B cell (primary cell): ENCODE measurements at regions not wholly inside any gene's neighbourhood (a gene's known extent, or its start where the extent isn't known, plus 50 kb on each side); places are given as distances from the start of the nearest gene placed in this dataset.

Source experiments
- ATAC-seq: fragments of 200-7000 bp; cut with Tn5 transposase; one replicate; pipeline ENCODE4 v1.10.0; 2021; ENCODE audit warnings: low read depth, mild to moderate bottlenecking, moderate number of reproducible peaks, moderate library complexity
- CTCF ChIA-PET: fragments of 350-600 bp; sonication (Branson Sonifier 250); formaldehyde crosslinking; loops from one replicate; lab custom pipeline; 2021; ENCODE audit warnings: antibody characterized with exemption, inconsistent platforms; lab: Charles Lee
- POLR2A ChIA-PET: fragments of 350-600 bp; sonication (Branson Sonifier 250); formaldehyde crosslinking; loops from one replicate; lab custom pipeline; 2021; ENCODE audit warnings: antibody characterized with exemption; lab: Charles Lee
- DNase-seq: peaks from one replicate; pipeline ENCODE4 v3.0.0; 2013
- H2AFZ ChIP-seq: 2 replicates; pipeline ENCODE4 v1.6.1; 2012; ENCODE audit warnings: mild to moderate bottlenecking, low read depth, low read length; ENCODE audit not compliant: insufficient read depth, poor library complexity, severe bottlenecking
- H3K27ac ChIP-seq, 2 donors: 1 replicate in 1 of 2; 2 replicates in 1 of 2; pipeline ENCODE4 v1.5.1; 2012 to 2013; ENCODE audit warnings: low read length in 2 of 2, mild to moderate bottlenecking in 2 of 2, moderate library complexity in 1 of 2
- H3K27me3 ChIP-seq, 4 experiments: fragments of 200-600 bp in 1 of 4; sonication (generic) in 1 of 4; replicated peaks in 1 of 4; 1 replicate in 2 of 4; 2 replicates in 2 of 4; pipeline versions ENCODE4 v1.6.1 to v1.7.0; 2013 to 2016; ENCODE audit warnings: low read length in 3 of 4, mild to moderate bottlenecking in 2 of 4, mixed read lengths in 1 of 4, moderate library complexity in 1 of 4; ENCODE audit not compliant: insufficient read depth in 4 of 4, control insufficient read depth in 3 of 4; ENCODE audit errors: control extremely low read depth in 1 of 4
- H3K36me3 ChIP-seq, 2 experiments: replicated peaks in 1 of 2; 1 replicate in 1 of 2; 2 replicates in 1 of 2; pipeline versions ENCODE4 v1.6.1 to v1.7.1; 2013; ENCODE audit warnings: low read length in 1 of 2; ENCODE audit not compliant: insufficient read depth in 2 of 2, control insufficient read depth in 1 of 2; ENCODE audit errors: control extremely low read depth in 1 of 2, extremely low read depth in 1 of 2
- H3K4me1 ChIP-seq, 2 donors: fragments of 200-600 bp in 1 of 2; sonication (generic) in 1 of 2; 1 replicate in 1 of 2; 2 replicates in 1 of 2; pipeline versions ENCODE4 v1.5.1 to v1.6.1; 2013 to 2017; ENCODE audit warnings: low read length in 2 of 2; ENCODE audit not compliant: control insufficient read depth in 2 of 2, insufficient read depth in 2 of 2
- H3K4me2 ChIP-seq: replicated peaks from 2 replicates; pipeline ENCODE3; 2012; ENCODE audit warnings: mild to moderate bottlenecking, low read depth, low read length; ENCODE audit not compliant: poor library complexity, severe bottlenecking
- H3K4me3 ChIP-seq, 5 experiments: fragments of 200-600 bp in 1 of 5; sonication (generic) in 1 of 5; 1 replicate in 3 of 5; 2 replicates in 2 of 5; pipeline versions ENCODE4 v1.5.1 to v1.7.0; 2011 to 2016; ENCODE audit warnings: low read length in 4 of 5, mild to moderate bottlenecking in 4 of 5, low read depth in 2 of 5, control low read depth in 1 of 5, moderate library complexity in 1 of 5; ENCODE audit not compliant: insufficient read depth in 1 of 5; ENCODE audit errors: control extremely low read depth in 1 of 5, extremely low read depth in 1 of 5
- H3K79me2 ChIP-seq: fragments of 200-600 bp; sonication (generic); one replicate; pipeline ENCODE4 v1.6.0; 2016; ENCODE audit warnings: low read length; ENCODE audit not compliant: control insufficient read depth, insufficient read depth
- H3K9ac ChIP-seq: fragments of 200-600 bp; sonication (generic); 2 replicates; pipeline ENCODE4 v1.6.1; 2017; ENCODE audit warnings: mild to moderate bottlenecking, low read length, moderate library complexity
- H3K9me3 ChIP-seq, 3 donors: one replicate each; pipeline versions ENCODE4 v1.6.1 to v1.7.1; 2013; ENCODE audit warnings: low read length in 2 of 3; ENCODE audit not compliant: control insufficient read depth in 2 of 3, insufficient read depth in 1 of 3; ENCODE audit errors: control extremely low read depth in 1 of 3
- H4K20me1 ChIP-seq: 2 replicates; pipeline ENCODE4 v1.6.0; 2012; ENCODE audit warnings: mild to moderate bottlenecking, low read length; ENCODE audit not compliant: insufficient read depth, control insufficient read depth, poor library complexity, severe bottlenecking
- H3K27ac Mint-ChIP-seq: one replicate; pipeline ENCODE4 v1.8.0; 2021; ENCODE audit warnings: mixed read lengths
- H3K27me3 Mint-ChIP-seq: one replicate; pipeline ENCODE4 v1.8.0; 2021; ENCODE audit warnings: mixed read lengths
- H3K4me1 Mint-ChIP-seq: one replicate; pipeline ENCODE4 v1.8.0; 2021; ENCODE audit warnings: mixed read lengths
- H3K4me3 Mint-ChIP-seq: one replicate; pipeline ENCODE4 v1.8.0; 2021; ENCODE audit warnings: mixed read lengths
- H3K9me3 Mint-ChIP-seq: one replicate; pipeline ENCODE4 v1.8.0; 2022; ENCODE audit warnings: mixed read lengths; ENCODE audit not compliant: insufficient read depth
- CTCF ChIP-seq: fragments of 200-600 bp; IDR thresholded peaks from one replicate; pipeline ENCODE4 v1.8.0; 2022; ENCODE audit warnings: antibody characterized with exemption, mild to moderate bottlenecking
- EZH2 ChIP-seq: IDR thresholded peaks from 2 replicates; pipeline ENCODE4 v1.6.1; 2012; ENCODE audit warnings: borderline replicate concordance, low read depth, mild to moderate bottlenecking, moderate library complexity, low read length; ENCODE audit not compliant: insufficient read depth, poor library complexity, severe bottlenecking
- WGBS: methylation state at CpG from one replicate; pipeline ENCODE4 v1.1.5; 2013; ENCODE audit warnings: missing lambda C conversion rate; ENCODE audit not compliant: insufficient coverage; 5-methylcytosine and 5-hydroxymethylcytosine counted together
- intact Hi-C: fragments of 100-400 bp; cut with micrococcal nuclease; formaldehyde crosslinking; loops from one replicate; pipeline ENCODE4 v1.10.0; 2022

- Mint-ChIP-seq H3K4me3 (no peak overlapping the region), H3K27me3 (no peaks in the 10 kb centered on the region), H3K9me3 (no peaks in the 10 kb centered on the region), H3K4me1 (peaks cover 3% of the 10 kb centered on the region), H3K27ac (no peak overlapping the region)
- no peak overlapping the region for H3K9ac ChIP-seq
- H2AFZ ChIP-seq: no peak overlapping the region
- no peak for DNase-seq
- TF ChIP-seq EZH2 (no peak), CTCF (no peak)
- H4K20me1 ChIP-seq: no peaks in the 10 kb centered on the region
- WGBS: no CpG with 5 or more reads among the region's 3 CpGs
- no peaks in the 10 kb centered on the region for H3K27me3 ChIP-seq
- intact Hi-C loops: no loop called here
- ChIA-PET POLR2A (no interaction called here), CTCF (no interaction called here)
- H3K4me3 ChIP-seq: no peak overlapping the region
- no peak overlapping the region for H3K27ac ChIP-seq
- H3K4me2 ChIP-seq: no peak overlapping the region
- ATAC-seq: no peak
- H3K9me3 ChIP-seq: no peaks in the 10 kb centered on the region
- no peaks in the 10 kb centered on the region for H3K79me2 ChIP-seq
- H3K4me1 ChIP-seq: no peaks in the 10 kb centered on the region
- no peaks in the 10 kb centered on the region for H3K36me3 ChIP-seq
Observed at GRCh38 chr1:232468249-232468648, 161.7 kb downstream of the SIPA1L2 start.

GRCh38 chr1:232467073-232467760 lies 162.7 kb downstream of the SIPA1L2 start:
- no peaks in the 10 kb centered on the region for H4K20me1 ChIP-seq
- H3K36me3 ChIP-seq: no peaks in the 10 kb centered on the region
- no peak overlapping the region for H3K4me3 Mint-ChIP-seq
- DNase-seq (no peak), ATAC-seq (no peak)
- no peak overlapping the region for H2AFZ ChIP-seq
- intact Hi-C loops: no loop called here
- no peaks in the 10 kb centered on the region for H3K27me3 Mint-ChIP-seq
- no peak overlapping the region for H3K27ac Mint-ChIP-seq
- H3K9me3 Mint-ChIP-seq: no peaks in the 10 kb centered on the region
- no peaks in the 10 kb centered on the region for H3K79me2 ChIP-seq
- H3K4me1 ChIP-seq: no peaks in the 10 kb centered on the region
- no peaks in the 10 kb centered on the region for H3K9me3 ChIP-seq
- CTCF ChIA-PET: no interaction called here
- TF ChIP-seq EZH2 (no peak), CTCF (no peak)
- POLR2A ChIA-PET: no interaction called here
- no peak overlapping the region for H3K9ac ChIP-seq
- no peak overlapping the region for H3K4me2 ChIP-seq
- H3K4me1 Mint-ChIP-seq: peaks cover 3% of the 10 kb centered on the region
- no peak overlapping the region for H3K4me3 ChIP-seq
- no peak overlapping the region for H3K27ac ChIP-seq
- WGBS: 89% methylated on average over 7 of the region's 9 CpGs
- H3K27me3 ChIP-seq: no peaks in the 10 kb centered on the region
